ENCODE measurements at regions not wholly inside any gene's neighbourhood (a gene's known extent, or its start where the extent isn't known, plus 50 kb on each side); places are given as distances from the start of the nearest gene placed in this dataset.

- TF ChIP-seq CTCF (IDR thresholded peaks at IDR 0.05) (no peak), POLR2A (IDR thresholded peaks at IDR 0.05) (no peak)
Measured at GRCh38 chr18:24793742-24794141, 333.3 kb downstream of the HRH4 start.

All from testis (tissue), 2 donors.